ENCODE measurements at regions not wholly inside any gene's neighbourhood (a gene's known extent, or its start where the extent isn't known, plus 50 kb on each side); places are given as distances from the start of the nearest gene placed in this dataset.

DNA sequence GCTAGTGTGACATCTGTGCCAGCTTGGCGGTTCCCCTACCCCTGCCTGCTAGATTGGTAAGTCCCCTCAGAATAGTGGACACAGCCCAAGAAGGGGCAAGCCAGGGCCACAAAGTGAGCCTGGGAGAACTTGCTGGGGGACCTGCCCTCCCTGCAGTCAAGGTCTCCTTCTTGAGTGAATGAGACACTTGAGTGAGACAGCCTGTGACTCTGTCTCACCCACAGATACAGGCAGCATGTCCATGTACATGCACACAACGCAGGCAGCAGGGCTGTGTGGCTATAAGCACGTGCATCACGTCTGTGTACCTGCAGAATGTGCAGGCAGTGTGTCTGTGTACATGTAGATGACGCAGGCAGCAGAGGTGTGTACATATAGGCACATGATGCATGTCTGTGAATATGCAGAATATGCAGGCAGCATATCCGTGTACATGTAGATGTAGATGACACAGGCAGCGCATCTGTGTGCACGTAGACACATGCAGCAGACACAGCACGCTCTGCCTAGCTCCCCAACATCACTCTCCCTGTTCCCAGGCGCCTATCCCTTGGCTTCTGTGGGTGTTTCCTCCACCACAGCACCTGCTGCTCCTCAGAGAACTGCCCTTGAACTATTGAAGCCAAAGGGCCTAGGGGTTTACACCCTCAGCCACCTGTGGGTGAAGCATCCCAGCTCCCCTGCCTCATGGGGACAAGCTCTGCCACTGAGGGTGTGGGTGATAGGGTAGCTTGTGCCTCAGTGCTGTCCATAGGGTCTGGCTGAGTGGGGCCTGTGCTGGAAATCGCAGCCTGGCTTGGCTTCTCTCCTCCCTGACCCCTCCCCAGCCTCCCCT lies 147.2 kb upstream of the TWIST2 start:
- H3K9ac ChIP-seq (ENCODE audit: low read length), result no peak overlapping the region
- no peak overlapping the region for H3K27ac ChIP-seq (ENCODE audit: low read length)
- H3K4me3 ChIP-seq (ENCODE audit: low read length), result no peak overlapping the region
- no peaks in the 10 kb centered on the region for H4K20me1 ChIP-seq (ENCODE audit: insufficient read depth, low read length)
- no peak for TF ChIP-seq EZH2phosphoT487 (IDR thresholded peaks at IDR 0.05; ENCODE audit: low read depth)
- TF ChIP-seq, protein P1, sequence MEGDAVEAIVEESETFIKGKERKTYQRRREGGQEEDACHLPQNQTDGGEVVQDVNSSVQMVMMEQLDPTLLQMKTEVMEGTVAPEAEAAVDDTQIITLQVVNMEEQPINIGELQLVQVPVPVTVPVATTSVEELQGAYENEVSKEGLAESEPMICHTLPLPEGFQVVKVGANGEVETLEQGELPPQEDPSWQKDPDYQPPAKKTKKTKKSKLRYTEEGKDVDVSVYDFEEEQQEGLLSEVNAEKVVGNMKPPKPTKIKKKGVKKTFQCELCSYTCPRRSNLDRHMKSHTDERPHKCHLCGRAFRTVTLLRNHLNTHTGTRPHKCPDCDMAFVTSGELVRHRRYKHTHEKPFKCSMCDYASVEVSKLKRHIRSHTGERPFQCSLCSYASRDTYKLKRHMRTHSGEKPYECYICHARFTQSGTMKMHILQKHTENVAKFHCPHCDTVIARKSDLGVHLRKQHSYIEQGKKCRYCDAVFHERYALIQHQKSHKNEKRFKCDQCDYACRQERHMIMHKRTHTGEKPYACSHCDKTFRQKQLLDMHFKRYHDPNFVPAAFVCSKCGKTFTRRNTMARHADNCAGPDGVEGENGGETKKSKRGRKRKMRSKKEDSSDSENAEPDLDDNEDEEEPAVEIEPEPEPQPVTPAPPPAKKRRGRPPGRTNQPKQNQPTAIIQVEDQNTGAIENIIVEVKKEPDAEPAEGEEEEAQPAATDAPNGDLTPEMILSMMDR (IDR thresholded peaks at IDR 0.05; ENCODE audit: low read depth, low read length), result no peak
- no peaks in the 10 kb centered on the region for H3K79me2 ChIP-seq (ENCODE audit: low read length)
- no peaks in the 10 kb centered on the region for H3K4me1 ChIP-seq (ENCODE audit: low read length)
- H3K4me2 ChIP-seq (ENCODE audit: low read length), result no peak overlapping the region
- no peaks in the 10 kb centered on the region for H3K9me3 ChIP-seq (ENCODE audit: insufficient read depth, low read length)
- H3K27me3 ChIP-seq (ENCODE audit: low read depth, low read length), result no peaks in the 10 kb centered on the region
- H3K36me3 ChIP-seq (replicated peaks; ENCODE audit: low read depth, low read length), result no peaks in the 10 kb centered on the region
- H2AFZ ChIP-seq (ENCODE audit: low read depth, low read length), result no peak overlapping the region

DNA sequence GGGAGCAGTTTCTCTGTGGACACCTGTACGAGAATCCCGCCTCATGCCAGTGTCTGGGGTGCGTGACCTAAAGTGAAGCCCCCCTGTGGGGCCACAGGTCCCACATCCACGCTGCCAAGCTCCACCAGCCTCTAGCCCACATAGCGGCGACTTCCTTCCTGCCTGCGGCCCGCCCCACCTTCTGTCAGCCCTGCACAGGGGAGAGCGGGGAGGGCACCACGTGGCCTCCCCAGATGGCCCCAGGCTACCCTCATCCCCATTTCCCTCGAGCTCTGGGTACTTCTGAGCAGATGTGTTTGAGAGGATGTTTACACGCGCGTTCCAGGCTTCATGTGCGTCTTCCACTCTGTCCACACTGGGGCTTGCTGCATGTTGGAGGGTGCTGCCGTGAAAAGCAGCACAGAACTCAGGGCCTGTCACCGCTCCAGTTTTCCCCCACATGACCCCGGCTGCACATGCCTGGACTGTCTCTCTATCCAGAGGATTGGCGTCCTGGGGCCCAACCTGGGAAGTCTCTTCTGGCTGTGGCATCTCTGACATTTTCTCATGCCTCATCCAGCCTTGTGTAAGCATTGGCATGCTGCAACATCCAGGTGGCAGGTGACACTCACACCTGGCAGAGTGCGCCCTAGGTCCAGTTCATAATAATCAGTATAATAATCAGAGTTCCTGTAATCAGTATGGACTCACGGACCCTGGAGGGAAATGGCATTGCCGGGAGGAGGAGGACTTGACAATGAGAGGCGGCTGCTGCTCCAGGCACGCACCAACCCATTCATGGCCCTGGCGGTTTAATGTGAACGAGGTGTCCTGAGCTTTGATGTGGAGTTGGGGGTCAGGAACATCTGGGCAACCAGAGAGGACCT lies 146.3 kb upstream of the TWIST2 start:
- no peaks in the 10 kb centered on the region for H3K79me2 ChIP-seq (ENCODE audit: low read length)
- no peaks in the 10 kb centered on the region for H3K27me3 ChIP-seq (ENCODE audit: low read depth, low read length)
- no peaks in the 10 kb centered on the region for H4K20me1 ChIP-seq (ENCODE audit: insufficient read depth, low read length)
- H2AFZ ChIP-seq (ENCODE audit: low read depth, low read length), result no peak overlapping the region
- H3K27ac ChIP-seq (ENCODE audit: low read length), result no peak overlapping the region
- H3K4me1 ChIP-seq (ENCODE audit: low read length), result no peaks in the 10 kb centered on the region
- no peak overlapping the region for H3K9ac ChIP-seq (ENCODE audit: low read length)
- TF ChIP-seq, protein P1 (IDR thresholded peaks at IDR 0.05; ENCODE audit: low read depth, low read length), result no peak
- TF ChIP-seq EZH2phosphoT487 (IDR thresholded peaks at IDR 0.05; ENCODE audit: low read depth), result no peak
- H3K4me2 ChIP-seq (ENCODE audit: low read length), result no peak overlapping the region
- H3K9me3 ChIP-seq (ENCODE audit: insufficient read depth, low read length), result no peaks in the 10 kb centered on the region
- no peaks in the 10 kb centered on the region for H3K36me3 ChIP-seq (replicated peaks; ENCODE audit: low read depth, low read length)
- H3K4me3 ChIP-seq (ENCODE audit: low read length), result no peak overlapping the region

DNA sequence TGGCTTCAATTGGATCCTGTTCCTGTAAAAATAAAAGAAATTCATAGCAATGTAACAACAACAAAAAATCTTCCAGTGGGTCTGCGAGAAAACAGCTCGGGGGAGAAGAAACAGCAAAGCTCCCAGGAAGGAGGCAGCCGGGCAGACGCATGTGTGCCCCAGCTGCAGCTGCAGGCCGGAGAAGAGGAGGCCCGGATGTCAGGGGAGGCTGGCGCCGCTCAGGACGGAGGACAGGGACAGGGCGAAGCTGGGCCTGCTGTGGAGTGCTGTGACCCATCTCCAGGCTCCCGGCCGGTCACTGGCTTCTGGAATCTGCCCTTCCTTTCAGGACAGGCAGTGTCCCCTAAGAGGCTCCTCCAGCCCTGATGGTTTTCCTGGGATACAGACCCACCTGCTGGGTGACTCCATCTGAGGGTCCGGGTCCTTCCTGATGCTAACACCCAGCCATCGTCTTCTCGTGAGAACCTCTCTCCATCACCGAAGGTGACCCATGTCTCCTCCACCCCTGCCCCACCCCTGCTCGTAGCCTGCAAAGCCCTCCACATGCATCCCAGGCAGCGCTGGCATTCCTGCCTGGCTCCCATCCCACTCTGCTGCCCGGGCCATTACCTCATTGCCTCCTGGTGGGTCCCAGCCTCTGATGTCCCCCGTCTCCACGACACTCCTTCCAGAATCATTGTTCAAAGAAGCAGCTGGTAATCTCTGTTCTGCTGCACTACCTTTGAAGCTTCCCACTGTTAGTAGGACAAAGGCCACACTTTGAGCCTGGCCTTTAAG lies 145.4 kb upstream of the TWIST2 start:
- Histone ChIP-seq H3K4me3 (ENCODE audit: low read length) (no peak overlapping the region), H3K4me1 (ENCODE audit: low read length) (no peaks in the 10 kb centered on the region), H4K20me1 (ENCODE audit: insufficient read depth, low read length) (no peaks in the 10 kb centered on the region), H3K9ac (ENCODE audit: low read length) (no peak overlapping the region), H3K9me3 (ENCODE audit: insufficient read depth, low read length) (no peaks in the 10 kb centered on the region), H2AFZ (ENCODE audit: low read depth, low read length) (no peak overlapping the region), H3K79me2 (ENCODE audit: low read length) (no peaks in the 10 kb centered on the region), H3K4me2 (ENCODE audit: low read length) (no peak overlapping the region), H3K36me3 (replicated peaks; ENCODE audit: low read depth, low read length) (no peaks in the 10 kb centered on the region), H3K27ac (ENCODE audit: low read length) (no peak overlapping the region), H3K27me3 (ENCODE audit: low read depth, low read length) (no peaks in the 10 kb centered on the region)
- TF ChIP-seq, protein P1 (IDR thresholded peaks at IDR 0.05; ENCODE audit: low read depth, low read length), result no peak
- TF ChIP-seq EZH2phosphoT487 (IDR thresholded peaks at IDR 0.05; ENCODE audit: low read depth), result no peak
